Astrocyte (in vitro differentiated cells and primary cell): ENCODE measurements at regions not wholly inside any gene's neighbourhood (a gene's known extent, or its start where the extent isn't known, plus 50 kb on each side); places are given as distances from the start of the nearest gene placed in this dataset.

Source experiments
- DNase-seq: peaks from one replicate; pipeline ENCODE4 v3.0.0-alpha.2; 2010; ENCODE audit warnings: low read depth
- FAIRE-seq: peaks from 2 replicates; lab custom pipeline; 2011; peaks lifted over from hg19 to GRCh38; lab: Jason Lieb, UNC
- H2AFZ ChIP-seq: 2 replicates; pipeline ENCODE4 v1.6.0; 2012; ENCODE audit warnings: low read depth, low read length, inconsistent platforms
- H3K27ac ChIP-seq: 2 replicates; pipeline ENCODE4 v1.5.1; 2011; ENCODE audit warnings: low read depth, low read length, inconsistent platforms
- H3K27me3 ChIP-seq: 2 replicates; pipeline ENCODE4 v1.6.0; 2011; ENCODE audit warnings: low read length, inconsistent platforms; ENCODE audit not compliant: insufficient read depth
- H3K36me3 ChIP-seq: 2 replicates; pipeline ENCODE4 v1.5.1; 2011; ENCODE audit warnings: low read length, inconsistent platforms; ENCODE audit not compliant: insufficient read depth
- H3K4me1 ChIP-seq: 2 replicates; pipeline ENCODE4 v1.5.1; 2011; ENCODE audit warnings: low read length, inconsistent platforms; ENCODE audit not compliant: insufficient read depth
- H3K4me2 ChIP-seq: 2 replicates; pipeline ENCODE4 v1.6.0; 2012; ENCODE audit warnings: low read length, inconsistent platforms
- H3K4me3 ChIP-seq: 2 replicates; pipeline ENCODE4 v1.5.1; 2011; ENCODE audit warnings: low read depth, mild to moderate bottlenecking, low read length, inconsistent platforms; ENCODE audit not compliant: insufficient read depth
- H3K79me2 ChIP-seq: 2 replicates; pipeline ENCODE4 v1.6.0; 2012; ENCODE audit warnings: mild to moderate bottlenecking, low read length, inconsistent platforms; ENCODE audit not compliant: insufficient read depth
- H3K9ac ChIP-seq: 2 replicates; pipeline ENCODE4 v1.6.0; 2012; ENCODE audit warnings: mild to moderate bottlenecking, low read length, inconsistent platforms
- H3K9me3 ChIP-seq: 2 replicates; pipeline ENCODE4 v1.5.1; 2012; ENCODE audit warnings: low read depth, mild to moderate bottlenecking, low read length, inconsistent platforms; ENCODE audit not compliant: insufficient read depth
- H4K20me1 ChIP-seq: 2 replicates; pipeline ENCODE4 v1.6.0; 2012; ENCODE audit warnings: low read length, inconsistent platforms; ENCODE audit not compliant: insufficient read depth
- H3K27ac Mint-ChIP-seq: one replicate; pipeline ENCODE4 v1.8.0; 2021; ENCODE audit warnings: mild to moderate bottlenecking, mixed read lengths; ENCODE audit not compliant: unreplicated experiment
- H3K27me3 Mint-ChIP-seq: one replicate; pipeline ENCODE4 v1.8.0; 2021; ENCODE audit warnings: low read depth, mixed read lengths; ENCODE audit not compliant: unreplicated experiment
- H3K36me3 Mint-ChIP-seq: one replicate; pipeline ENCODE4 v1.8.0; 2021; ENCODE audit warnings: low read depth, mixed read lengths; ENCODE audit not compliant: unreplicated experiment
- H3K4me1 Mint-ChIP-seq: one replicate; pipeline ENCODE4 v1.8.0; 2021; ENCODE audit warnings: low read depth, mixed read lengths; ENCODE audit not compliant: unreplicated experiment
- H3K4me3 Mint-ChIP-seq: one replicate; pipeline ENCODE4 v1.8.0; 2021; ENCODE audit warnings: mild to moderate bottlenecking, moderate library complexity, mixed read lengths; ENCODE audit not compliant: unreplicated experiment
- H3K9me3 Mint-ChIP-seq: one replicate; pipeline ENCODE4 v1.8.0; 2021; ENCODE audit warnings: mild to moderate bottlenecking, mixed read lengths; ENCODE audit not compliant: unreplicated experiment
- CTCF ChIP-seq: IDR thresholded peaks from 2 replicates; pipeline ENCODE4 v1.5.1; 2011; ENCODE audit warnings: low read depth, mild to moderate bottlenecking, inconsistent platforms, low read length, moderate library complexity; ENCODE audit not compliant: insufficient read depth
- EZH2 ChIP-seq: IDR thresholded peaks from 2 replicates; pipeline ENCODE4 v1.6.1; 2012; ENCODE audit warnings: mild to moderate bottlenecking, low read length, inconsistent platforms; ENCODE audit not compliant: insufficient read depth

- Histone ChIP-seq H3K4me2 (no peak overlapping the region), H3K4me3 (no peak overlapping the region), H3K4me1 (no peaks in the 10 kb centered on the region), H3K9me3 (no peaks in the 10 kb centered on the region), H3K79me2 (no peaks in the 10 kb centered on the region), H3K9ac (no peak overlapping the region), H2AFZ (no peak overlapping the region), H3K36me3 (no peaks in the 10 kb centered on the region), H4K20me1 (no peaks in the 10 kb centered on the region), H3K27ac (no peak overlapping the region), H3K27me3 (no peaks in the 10 kb centered on the region)
- Mint-ChIP-seq H3K27ac (no peak overlapping the region), H3K27me3 (no peaks in the 10 kb centered on the region), H3K4me3 (no peak overlapping the region), H3K36me3 (no peaks in the 10 kb centered on the region), H3K9me3 (peaks cover 3% of the 10 kb centered on the region), H3K4me1 (peaks cover 5% of the 10 kb centered on the region)
- no peak for FAIRE-seq
- no peak for DNase-seq
- no peak for TF ChIP-seq CTCF
- TF ChIP-seq EZH2: no peak
Observed at GRCh38 chr2:83014462-83014861, 1444.6 kb downstream of the SUCLG1 start.

- no peak for FAIRE-seq
- Mint-ChIP-seq H3K4me3 (no peak overlapping the region), H3K4me1 (peaks cover 7% of the 10 kb centered on the region), H3K27ac (no peak overlapping the region), H3K9me3 (peaks cover 3% of the 10 kb centered on the region), H3K27me3 (no peaks in the 10 kb centered on the region), H3K36me3 (no peaks in the 10 kb centered on the region)
- TF ChIP-seq CTCF (no peak), EZH2 (no peak)
- Histone ChIP-seq H3K27ac (no peak overlapping the region), H3K27me3 (no peaks in the 10 kb centered on the region), H3K9ac (no peak overlapping the region), H3K9me3 (no peaks in the 10 kb centered on the region), H3K4me2 (no peak overlapping the region), H3K36me3 (no peaks in the 10 kb centered on the region), H2AFZ (no peak overlapping the region), H3K79me2 (no peaks in the 10 kb centered on the region), H3K4me1 (no peaks in the 10 kb centered on the region), H3K4me3 (no peak overlapping the region), H4K20me1 (no peaks in the 10 kb centered on the region)
- no peak for DNase-seq
Observed at GRCh38 chr2:83006961-83007360, 1452.1 kb downstream of the SUCLG1 start.

- Mint-ChIP-seq H3K9me3 (no peaks in the 10 kb centered on the region), H3K36me3 (no peaks in the 10 kb centered on the region), H3K27me3 (no peaks in the 10 kb centered on the region), H3K27ac (no peak overlapping the region), H3K4me1 (peaks cover 4% of the 10 kb centered on the region), H3K4me3 (no peak overlapping the region)
- no peak overlapping the region for H3K4me2 ChIP-seq
- no peaks in the 10 kb centered on the region for H3K36me3 ChIP-seq
- DNase-seq (no peak), FAIRE-seq (no peak)
- H2AFZ ChIP-seq: no peak overlapping the region
- no peak overlapping the region for H3K9ac ChIP-seq
- H3K79me2 ChIP-seq: no peaks in the 10 kb centered on the region
- H3K4me3 ChIP-seq: no peak overlapping the region
- H3K9me3 ChIP-seq: no peaks in the 10 kb centered on the region
- H3K27me3 ChIP-seq: no peaks in the 10 kb centered on the region
- TF ChIP-seq CTCF: no peak
- TF ChIP-seq EZH2: no peak
- no peak overlapping the region for H3K27ac ChIP-seq
- H4K20me1 ChIP-seq: no peaks in the 10 kb centered on the region
- H3K4me1 ChIP-seq: no peaks in the 10 kb centered on the region
Observed at GRCh38 chr2:83003555-83003954, 1455.5 kb downstream of the SUCLG1 start.
